ENCODE measurements at regions not wholly inside any gene's neighbourhood (a gene's known extent, or its start where the extent isn't known, plus 50 kb on each side); places are given as distances from the start of the nearest gene placed in this dataset.

GRCh38 chr10:90640756-90641155 lies 217.1 kb downstream of the HTR7 start:
- no peaks in the 10 kb centered on the region for H3K27me3 ChIP-seq (ENCODE audit: control insufficient read depth in 4 of 4, insufficient read depth in 4 of 4, low read length in 3 of 4)
- H3K27ac ChIP-seq (ENCODE audit: low read depth in 1 of 2, low read length in 2 of 2): no peak overlapping the region
- DNase-seq (ENCODE audit: low spot score): no peak
- no peaks in the 10 kb centered on the region for H3K9me3 ChIP-seq (ENCODE audit: control insufficient read depth in 4 of 4, low read length in 3 of 4)
- 86% methylated on average over 2 of the region's 2 CpGs for WGBS
- H3K4me1 ChIP-seq (ENCODE audit: control insufficient read depth in 4 of 4, insufficient read depth in 4 of 4, low read length in 3 of 4): no peaks in the 10 kb centered on the region
- H3K9ac ChIP-seq (ENCODE audit: low read depth in 1 of 2, low read length in 2 of 2): no peak overlapping the region
- no peak overlapping the region for H3K4me3 ChIP-seq (ENCODE audit: low read depth in 1 of 3, low read length in 3 of 3)
- H3K36me3 ChIP-seq (ENCODE audit: control insufficient read depth in 4 of 4, insufficient read depth in 3 of 4, low read depth in 1 of 4, low read length in 3 of 4): no peaks in the 10 kb centered on the region
- no peak for TF ChIP-seq ZBTB33 (IDR thresholded peaks at IDR 0.05)
- TF ChIP-seq REST (IDR thresholded peaks at IDR 0.05): no peak
- no peak for TF ChIP-seq FOXA1 (IDR thresholded peaks at IDR 0.05)
- TF ChIP-seq GABPA (IDR thresholded peaks at IDR 0.05 in 1 of 2, conservative IDR thresholded peaks at IDR 0.05 in 1 of 2): no peak
- TF ChIP-seq HNF4A (conservative IDR thresholded peaks at IDR 0.05): no peak
- TF ChIP-seq RXRA (IDR thresholded peaks at IDR 0.05): no peak
- no peak for TF ChIP-seq TAF1 (conservative IDR thresholded peaks at IDR 0.05)
- TF ChIP-seq RAD21 (IDR thresholded peaks at IDR 0.05): no peak
- TF ChIP-seq SP1 (IDR thresholded peaks at IDR 0.05): no peak
- no peak for TF ChIP-seq HNF4G (IDR thresholded peaks at IDR 0.05)
- TF ChIP-seq FOXA2 (IDR thresholded peaks at IDR 0.05): no peak
- no peak for TF ChIP-seq YY1 (IDR thresholded peaks at IDR 0.05)
- TF ChIP-seq ATF3 (IDR thresholded peaks at IDR 0.05): no peak
- TF ChIP-seq EGR1 (IDR thresholded peaks at IDR 0.05; ENCODE audit: low read depth in 2 of 2): no peak
- no peak for TF ChIP-seq CTCF (IDR thresholded peaks at IDR 0.05; ENCODE audit: low read depth, low read length, missing input control)
- no peak for TF ChIP-seq NR2F2 (IDR thresholded peaks at IDR 0.05)

GRCh38 chr10:90641731-90642130 lies 216.1 kb downstream of the HTR7 start:
- WGBS: 75% methylated on average over 4 of the region's 4 CpGs
- Histone ChIP-seq H3K9ac (ENCODE audit: low read depth in 1 of 2, low read length in 2 of 2) (no peak overlapping the region), H3K4me3 (ENCODE audit: low read depth in 1 of 3, low read length in 3 of 3) (no peak overlapping the region), H3K27ac (ENCODE audit: low read depth in 1 of 2, low read length in 2 of 2) (no peak overlapping the region), H3K36me3 (ENCODE audit: control insufficient read depth in 4 of 4, insufficient read depth in 3 of 4, low read depth in 1 of 4, low read length in 3 of 4) (no peaks in the 10 kb centered on the region), H3K9me3 (ENCODE audit: control insufficient read depth in 4 of 4, low read length in 3 of 4) (no peaks in the 10 kb centered on the region), H3K27me3 (ENCODE audit: control insufficient read depth in 4 of 4, insufficient read depth in 4 of 4, low read length in 3 of 4) (no peaks in the 10 kb centered on the region), H3K4me1 (ENCODE audit: control insufficient read depth in 4 of 4, insufficient read depth in 4 of 4, low read length in 3 of 4) (no peaks in the 10 kb centered on the region)
- DNase-seq (ENCODE audit: low spot score): no peak
- TF ChIP-seq RAD21 (IDR thresholded peaks at IDR 0.05) (no peak), TAF1 (conservative IDR thresholded peaks at IDR 0.05) (no peak), GABPA (IDR thresholded peaks at IDR 0.05 in 1 of 2, conservative IDR thresholded peaks at IDR 0.05 in 1 of 2) (no peak), CTCF (IDR thresholded peaks at IDR 0.05; ENCODE audit: low read depth, low read length, missing input control) (no peak), FOXA1 (IDR thresholded peaks at IDR 0.05) (no peak), FOXA2 (IDR thresholded peaks at IDR 0.05) (no peak), YY1 (IDR thresholded peaks at IDR 0.05) (no peak), NR2F2 (IDR thresholded peaks at IDR 0.05) (no peak), EGR1 (IDR thresholded peaks at IDR 0.05; ENCODE audit: low read depth in 2 of 2) (no peak), JUND (IDR thresholded peaks at IDR 0.05) (no peak), HNF4A (conservative IDR thresholded peaks at IDR 0.05) (no peak), MAX (IDR thresholded peaks at IDR 0.05) (no peak), REST (IDR thresholded peaks at IDR 0.05) (no peak)
